ENCODE measurements at regions not wholly inside any gene's neighbourhood (a gene's known extent, or its start where the extent isn't known, plus 50 kb on each side); places are given as distances from the start of the nearest gene placed in this dataset.
A peak's percentile ranks its signal among the peaks of the same experiment; 100 is the strongest.

DNA sequence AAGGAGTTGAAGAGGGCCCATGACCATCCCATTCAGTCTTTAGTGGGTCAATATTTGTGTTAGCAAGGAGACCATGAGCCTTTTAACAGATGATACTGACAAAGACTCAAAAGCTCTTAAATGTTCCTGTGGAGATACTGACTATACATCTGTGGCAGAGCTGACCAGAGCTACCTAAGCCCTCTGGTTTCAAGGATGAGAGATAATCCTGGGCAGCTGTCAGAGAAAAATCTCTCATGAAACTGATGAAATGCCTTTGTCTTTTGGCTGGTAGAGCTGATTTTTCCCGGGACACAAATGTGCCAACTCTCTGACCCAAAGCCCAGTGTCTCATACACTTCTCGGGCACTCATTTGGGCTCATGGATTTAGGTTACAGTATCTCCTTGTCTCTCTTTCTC is 100.9 kb downstream of the XCL2 start:
- H3K36me3 ChIP-seq = no peaks in the 10 kb centered on the region
- H3K27ac ChIP-seq = no peak overlapping the region
- H3K9me3 ChIP-seq = no peaks in the 10 kb centered on the region
- no peak overlapping the region for H3K9ac ChIP-seq
- H4K20me1 ChIP-seq = no peaks in the 10 kb centered on the region
- no peak for TF ChIP-seq Cebpa-rat (IDR thresholded peaks at IDR 0.05)
- H3K4me2 ChIP-seq = no peak overlapping the region
- H3K4me1 ChIP-seq = no peaks in the 10 kb centered on the region
- H3K4me3 ChIP-seq = no peak overlapping the region
- H3K27me3 ChIP-seq = no peaks in the 10 kb centered on the region

- no peak overlapping the region for H3K4me2 ChIP-seq
- no peaks in the 10 kb centered on the region for H3K27me3 ChIP-seq
- H3K9ac ChIP-seq = no peak overlapping the region
- no peaks in the 10 kb centered on the region for H3K4me1 ChIP-seq
- no peak for TF ChIP-seq Cebpa-rat (IDR thresholded peaks at IDR 0.05)
- H3K4me3 ChIP-seq = no peak overlapping the region
- H3K27ac ChIP-seq = no peak overlapping the region
- H3K36me3 ChIP-seq = no peaks in the 10 kb centered on the region
- H4K20me1 ChIP-seq = no peaks in the 10 kb centered on the region
- H3K9me3 ChIP-seq = no peaks in the 10 kb centered on the region
These were observed 102.1 kb downstream of the XCL2 start for GRCh38 chr1:168441745-168442144.

- no peaks in the 10 kb centered on the region for H3K36me3 ChIP-seq
- H3K9me3 ChIP-seq = no peaks in the 10 kb centered on the region
- no peaks in the 10 kb centered on the region for H4K20me1 ChIP-seq
- H3K27ac ChIP-seq = no peak overlapping the region
- no peak for TF ChIP-seq Cebpa-rat (IDR thresholded peaks at IDR 0.05)
- no peak overlapping the region for H3K9ac ChIP-seq
- H3K27me3 ChIP-seq = no peaks in the 10 kb centered on the region
- no peaks in the 10 kb centered on the region for H3K4me1 ChIP-seq
- H3K4me2 ChIP-seq = 0 out of 2 replicates have a peak overlapping the region, but pooled peaks have one; percentile 22
- H3K4me3 ChIP-seq = no peak overlapping the region
These were observed 104.1 kb downstream of the XCL2 start for GRCh38 chr1:168439456-168440375.

DNA sequence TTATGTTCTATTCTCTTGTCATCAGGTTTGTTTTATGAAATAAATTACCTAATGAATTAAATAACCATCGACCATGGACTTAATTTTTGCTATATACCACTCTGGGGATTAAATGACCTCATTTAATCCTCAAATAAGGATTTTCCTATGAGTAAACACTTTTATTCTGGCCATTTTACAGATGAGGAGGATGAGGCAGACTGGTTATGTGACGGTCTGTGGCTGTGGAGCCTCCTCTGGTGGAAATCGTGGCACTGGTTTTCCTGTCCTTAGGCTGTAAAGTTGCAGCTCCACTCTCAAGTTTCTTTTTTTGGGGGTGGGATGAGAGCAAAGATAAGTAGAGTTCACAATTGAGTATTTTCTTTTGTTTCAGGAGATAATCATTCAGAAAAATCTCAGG is 105.2 kb downstream of the XCL2 start:
- Histone ChIP-seq H3K9ac (no peak overlapping the region), H3K4me1 (no peaks in the 10 kb centered on the region)
- no peak for TF ChIP-seq Cebpa-rat (IDR thresholded peaks at IDR 0.05)

GRCh38 chr1:168437821-168438220 is 106.0 kb downstream of the XCL2 start:
- Histone ChIP-seq H3K4me1 (no peaks in the 10 kb centered on the region), H3K36me3 (no peaks in the 10 kb centered on the region), H3K9ac (no peak overlapping the region), H3K9me3 (no peaks in the 10 kb centered on the region), H3K4me3 (no peak overlapping the region), H3K27ac (no peak overlapping the region), H3K4me2 (no peak overlapping the region), H4K20me1 (no peaks in the 10 kb centered on the region), H3K27me3 (no peaks in the 10 kb centered on the region)
- TF ChIP-seq Cebpa-rat (IDR thresholded peaks at IDR 0.05) = no peak

More for the DNA sequence above, 105.2 kb downstream of the XCL2 start:
- no peak overlapping the region for H3K27ac ChIP-seq
- H3K4me3 ChIP-seq = no peak overlapping the region
- H3K9me3 ChIP-seq = no peaks in the 10 kb centered on the region
- no peak overlapping the region for H3K4me2 ChIP-seq
- H4K20me1 ChIP-seq = no peaks in the 10 kb centered on the region
- no peaks in the 10 kb centered on the region for H3K36me3 ChIP-seq
- H3K27me3 ChIP-seq = no peaks in the 10 kb centered on the region

DNA sequence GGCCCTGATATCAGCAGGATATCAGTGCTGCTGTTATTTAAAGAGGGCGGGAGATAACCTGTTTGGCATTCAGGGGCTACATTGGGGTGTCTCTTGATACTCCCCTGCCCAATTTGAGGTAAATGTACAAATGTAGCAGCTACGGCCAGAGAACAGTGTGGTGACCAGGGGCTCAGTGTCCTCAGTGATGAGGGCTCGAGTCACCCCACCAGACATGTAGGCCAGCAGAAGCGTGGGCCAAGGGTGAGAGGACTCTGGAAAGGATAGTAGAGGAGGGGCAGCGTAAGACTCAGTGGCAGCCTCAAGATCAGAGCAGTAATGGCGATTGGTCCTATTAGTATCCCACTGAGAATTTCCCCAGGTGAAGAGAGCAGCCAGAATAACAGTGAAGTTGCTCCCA is 108.4 kb downstream of the XCL2 start:
- H3K27me3 ChIP-seq = no peaks in the 10 kb centered on the region
- H3K4me2 ChIP-seq = no peak overlapping the region
- no peaks in the 10 kb centered on the region for H3K4me1 ChIP-seq
- H3K9ac ChIP-seq = no peak overlapping the region
- no peaks in the 10 kb centered on the region for H3K36me3 ChIP-seq
- H4K20me1 ChIP-seq = no peaks in the 10 kb centered on the region
- H3K27ac ChIP-seq = no peak overlapping the region
- no peak for TF ChIP-seq Cebpa-rat (IDR thresholded peaks at IDR 0.05)
- no peak overlapping the region for H3K4me3 ChIP-seq
- H3K9me3 ChIP-seq = no peaks in the 10 kb centered on the region

- H3K4me2 ChIP-seq = no peak overlapping the region
- H3K27ac ChIP-seq = no peak overlapping the region
- H3K27me3 ChIP-seq = no peaks in the 10 kb centered on the region
- H3K9ac ChIP-seq = no peak overlapping the region
- H3K4me3 ChIP-seq = no peak overlapping the region
- no peaks in the 10 kb centered on the region for H3K9me3 ChIP-seq
- TF ChIP-seq Cebpa-rat (IDR thresholded peaks at IDR 0.05) = no peak
- H3K4me1 ChIP-seq = no peaks in the 10 kb centered on the region
- no peaks in the 10 kb centered on the region for H4K20me1 ChIP-seq
- H3K36me3 ChIP-seq = no peaks in the 10 kb centered on the region
These were observed 110.6 kb downstream of the XCL2 start for GRCh38 chr1:168433238-168433637.

GRCh38 chr1:168431882-168432281 is 111.9 kb downstream of the XCL2 start:
- no peak for TF ChIP-seq Cebpa-rat (IDR thresholded peaks at IDR 0.05)
- Histone ChIP-seq H3K9ac (no peak overlapping the region), H3K4me1 (no peaks in the 10 kb centered on the region), H3K4me2 (no peak overlapping the region), H4K20me1 (no peaks in the 10 kb centered on the region), H3K27ac (no peak overlapping the region), H3K36me3 (no peaks in the 10 kb centered on the region), H3K4me3 (no peak overlapping the region), H3K9me3 (no peaks in the 10 kb centered on the region), H3K27me3 (no peaks in the 10 kb centered on the region)

GRCh38 chr1:168430321-168430720 is 113.5 kb downstream of the XCL2 start:
- Histone ChIP-seq H3K9ac (no peak overlapping the region), H3K36me3 (no peaks in the 10 kb centered on the region), H3K4me3 (no peak overlapping the region), H3K4me1 (no peaks in the 10 kb centered on the region), H3K27ac (no peak overlapping the region), H3K9me3 (no peaks in the 10 kb centered on the region), H3K27me3 (no peaks in the 10 kb centered on the region), H3K4me2 (no peak overlapping the region), H4K20me1 (no peaks in the 10 kb centered on the region)
- no peak for TF ChIP-seq Cebpa-rat (IDR thresholded peaks at IDR 0.05)

DNA sequence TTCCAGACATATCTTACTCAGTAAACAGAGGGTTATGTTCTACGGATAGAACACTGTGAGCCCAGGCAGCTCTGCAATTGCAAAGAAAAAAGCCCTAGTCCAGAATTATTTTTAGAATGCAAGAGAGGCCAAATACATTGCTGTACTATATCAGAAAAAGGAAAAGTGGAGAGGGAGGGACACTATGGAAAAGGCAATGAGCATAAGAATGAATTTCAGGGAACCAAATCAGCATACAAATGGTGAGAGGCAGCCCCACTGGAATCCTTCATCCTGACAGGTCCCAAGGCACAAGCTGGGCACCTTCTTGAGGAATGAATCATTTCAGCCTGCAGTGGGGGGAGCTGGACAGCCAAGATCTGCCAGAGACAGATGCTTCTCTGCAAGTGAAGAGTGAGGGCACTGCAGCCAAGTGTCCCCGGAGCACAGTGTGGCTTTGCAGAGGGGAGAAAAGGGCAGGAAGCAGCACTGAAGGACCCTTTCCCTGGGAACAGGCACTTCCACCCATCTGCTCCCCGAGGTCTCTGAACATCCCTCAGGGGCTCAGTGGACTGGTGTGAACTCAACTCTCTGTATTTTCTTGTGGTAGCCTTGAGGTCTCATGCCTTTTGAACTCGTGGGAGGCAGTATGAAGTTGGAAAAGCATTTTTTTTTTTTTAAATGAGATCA is 115.6 kb downstream of the XCL2 start:
- no peaks in the 10 kb centered on the region for H4K20me1 ChIP-seq
- no peaks in the 10 kb centered on the region for H3K9me3 ChIP-seq
- no peak overlapping the region for H3K9ac ChIP-seq
- H3K27me3 ChIP-seq = no peaks in the 10 kb centered on the region
- TF ChIP-seq Cebpa-rat (IDR thresholded peaks at IDR 0.05) = no peak
- no peaks in the 10 kb centered on the region for H3K36me3 ChIP-seq
- H3K4me2 ChIP-seq = peak overlapping the region; percentile 6; the same call in 1 of the 2 replicates
- H3K27ac ChIP-seq = no peak overlapping the region
- H3K4me1 ChIP-seq = no peaks in the 10 kb centered on the region
- H3K4me3 ChIP-seq = no peak overlapping the region

Measured in BLaER1 (cell line).